ENCODE measurements at regions not wholly inside any gene's neighbourhood (a gene's known extent, or its start where the extent isn't known, plus 50 kb on each side); places are given as distances from the start of the nearest gene placed in this dataset.

DNA sequence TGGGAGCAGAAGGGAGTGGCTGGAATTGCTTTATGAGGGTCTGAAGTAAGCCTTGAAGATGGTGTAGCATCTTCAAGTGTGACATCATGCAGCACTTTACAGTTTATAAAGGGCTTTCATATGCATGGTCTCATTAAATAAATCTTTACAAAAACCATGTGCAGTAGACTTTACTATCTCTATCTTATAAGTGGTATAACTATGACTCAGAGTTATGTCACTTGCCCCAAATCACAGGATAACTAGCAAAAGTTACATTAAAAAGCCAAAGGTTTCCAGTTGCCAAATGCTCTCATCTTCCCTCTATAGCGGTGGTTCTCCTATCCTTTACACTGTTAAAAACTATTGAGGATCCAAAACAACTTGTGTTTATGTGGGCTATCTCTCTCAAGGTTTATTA, 687.7 kb upstream of the MARCKS start:
- no peak for DNase-seq

- no peak for DNase-seq
These were observed 686.7 kb upstream of the MARCKS start for GRCh38 chr6:113170454-113170853.

- no peak for DNase-seq
These were observed 685.3 kb upstream of the MARCKS start for GRCh38 chr6:113171882-113172281.

- no peak for DNase-seq
These were observed 684.6 kb upstream of the MARCKS start for GRCh38 chr6:113172531-113172966.

- DNase-seq, result no peak
These were observed 678.8 kb upstream of the MARCKS start for GRCh38 chr6:113178349-113178748.

GRCh38 chr6:113181164-113181563, 676.0 kb upstream of the MARCKS start:
- DNase-seq, result no peak

DNA sequence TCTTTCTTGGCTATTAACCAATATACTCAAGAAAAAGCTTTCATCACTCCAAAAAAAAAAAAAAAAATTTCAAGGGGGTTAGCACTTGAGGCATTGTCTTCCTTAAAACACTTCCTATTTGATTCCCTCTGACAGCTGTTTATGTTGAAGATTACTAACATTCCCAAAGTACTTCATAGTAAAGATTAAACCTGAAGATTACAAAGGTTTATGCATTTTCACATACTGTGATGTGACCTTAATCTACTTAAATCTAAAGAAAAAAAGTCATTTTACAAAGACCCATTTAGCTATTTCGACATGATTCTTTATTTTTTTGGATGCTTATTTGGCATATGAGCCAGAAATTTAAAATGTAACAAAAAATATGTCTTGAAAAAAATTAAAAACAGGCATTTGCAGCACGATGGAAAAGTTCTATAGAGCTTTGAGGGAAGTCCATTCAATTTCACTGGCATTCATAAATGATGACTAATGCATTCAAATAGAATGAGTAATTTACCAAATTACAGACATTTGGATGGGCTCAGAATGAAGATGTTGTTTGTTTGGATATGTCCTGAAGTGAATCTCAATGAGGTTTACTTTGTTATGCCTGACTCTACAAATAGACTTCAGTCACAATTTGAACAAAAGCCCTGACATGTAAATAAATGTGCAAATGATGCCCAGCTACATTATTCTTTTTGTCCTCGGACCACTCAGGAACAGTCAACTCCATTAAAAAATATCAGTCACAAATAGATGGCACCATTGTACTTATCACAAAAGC, 674.6 kb upstream of the MARCKS start:
- DNase-seq, result no peak

DNA sequence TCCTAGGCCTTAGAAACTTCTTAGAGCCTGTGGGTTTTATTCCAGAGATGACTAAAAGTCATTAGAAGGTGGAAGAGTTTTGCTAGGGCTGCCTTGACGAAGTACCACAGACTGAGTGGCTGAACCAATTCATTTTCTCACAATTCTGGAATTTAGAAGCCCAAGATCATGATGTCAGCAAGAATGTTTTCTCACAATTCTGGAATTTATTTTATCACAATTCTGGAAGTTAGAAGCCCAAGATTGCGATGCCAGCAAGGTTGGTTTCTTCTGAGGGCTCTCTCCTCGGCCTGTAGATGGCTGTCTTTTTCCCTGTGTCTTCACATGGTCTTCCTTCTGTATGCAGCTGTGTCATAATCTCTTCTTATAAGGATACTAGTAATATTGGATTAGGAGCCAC, 672.9 kb upstream of the MARCKS start:
- DNase-seq, result no peak

DNA sequence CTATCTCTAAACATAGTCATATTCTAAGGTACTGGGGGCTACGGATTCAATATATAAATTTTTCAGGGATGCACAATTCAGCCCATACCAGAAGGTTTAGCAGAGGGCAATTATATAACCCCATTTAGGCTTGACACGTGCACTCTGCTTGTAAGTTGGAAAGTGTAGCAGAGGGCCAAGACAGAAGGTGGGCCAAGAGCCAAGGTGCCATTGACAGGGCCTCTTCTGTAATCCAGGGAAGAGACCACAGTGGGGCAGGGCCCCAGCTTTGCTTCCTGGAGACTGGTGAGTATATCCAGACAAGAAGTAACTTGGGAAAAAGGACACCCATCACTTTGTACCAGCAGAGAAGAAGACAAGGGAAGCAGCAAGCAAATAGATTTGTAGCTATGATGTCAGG, 672.4 kb upstream of the MARCKS start:
- DNase-seq, result no peak

- DNase-seq, result no peak
These were observed 671.8 kb upstream of the MARCKS start for GRCh38 chr6:113185299-113185698.

- DNase-seq, result no peak
These were observed 669.5 kb upstream of the MARCKS start for GRCh38 chr6:113187661-113188060.

DNA sequence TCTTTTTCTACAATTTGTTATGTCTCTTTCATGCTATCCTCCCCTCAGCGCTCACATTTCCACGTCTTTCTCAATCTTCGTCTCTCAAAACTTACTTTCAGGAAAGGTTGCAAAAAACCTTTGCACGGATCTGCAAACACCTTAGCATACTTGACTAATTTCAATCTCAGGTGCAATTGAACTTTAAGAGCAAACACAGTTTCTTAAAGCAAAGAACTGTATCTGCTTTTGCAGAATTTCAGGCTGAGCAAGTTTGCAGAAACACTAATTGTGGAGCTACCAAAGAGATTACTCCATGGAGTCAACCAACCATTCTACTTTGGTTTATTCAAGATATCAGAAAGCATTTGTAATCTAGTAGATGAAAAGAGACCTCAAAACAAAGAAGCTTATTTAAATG, 668.2 kb upstream of the MARCKS start:
- DNase-seq, result no peak

- no peak for DNase-seq
These were observed 667.0 kb upstream of the MARCKS start for GRCh38 chr6:113190170-113190569.

GRCh38 chr6:113194090-113194489, 663.1 kb upstream of the MARCKS start:
- no peak for DNase-seq

DNA sequence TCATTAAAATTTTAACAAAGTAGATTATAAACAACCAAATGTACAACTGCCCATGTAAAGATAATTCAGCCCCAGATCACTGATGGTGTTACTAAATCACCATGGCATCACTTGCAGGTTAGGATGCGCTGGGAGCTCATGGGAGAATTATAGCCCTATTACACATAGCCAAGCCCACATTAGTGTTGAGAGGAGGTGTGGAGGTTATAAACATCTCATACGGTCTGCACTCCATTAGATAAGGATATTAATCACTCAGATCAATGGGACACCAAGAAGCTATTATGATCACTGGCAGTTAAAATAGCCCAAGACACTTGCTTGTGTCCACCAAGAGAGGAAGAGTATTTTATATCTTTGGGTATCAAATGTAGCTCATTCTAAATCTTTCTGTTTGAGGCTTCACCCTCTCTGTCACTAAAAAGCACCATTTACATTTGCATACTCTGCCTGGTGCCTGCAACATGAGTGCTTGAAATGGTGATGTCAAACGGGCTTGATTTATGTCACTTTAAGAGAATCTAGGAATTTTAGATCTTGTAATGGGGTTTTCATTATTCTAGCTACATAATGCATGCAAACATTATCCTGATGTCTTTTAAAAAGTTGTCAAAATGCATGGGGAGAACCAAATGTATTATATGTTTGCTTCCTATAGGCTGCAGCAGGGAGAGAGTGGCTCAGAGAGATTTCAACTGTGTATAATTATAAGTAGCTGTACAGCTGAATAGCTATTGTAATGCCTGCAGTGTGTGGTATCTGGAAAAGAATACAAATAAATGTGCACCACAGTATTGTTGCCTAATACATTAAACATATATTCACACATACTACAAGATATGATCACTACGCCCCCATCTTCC, 654.1 kb upstream of the MARCKS start:
- no peak for DNase-seq

DNA sequence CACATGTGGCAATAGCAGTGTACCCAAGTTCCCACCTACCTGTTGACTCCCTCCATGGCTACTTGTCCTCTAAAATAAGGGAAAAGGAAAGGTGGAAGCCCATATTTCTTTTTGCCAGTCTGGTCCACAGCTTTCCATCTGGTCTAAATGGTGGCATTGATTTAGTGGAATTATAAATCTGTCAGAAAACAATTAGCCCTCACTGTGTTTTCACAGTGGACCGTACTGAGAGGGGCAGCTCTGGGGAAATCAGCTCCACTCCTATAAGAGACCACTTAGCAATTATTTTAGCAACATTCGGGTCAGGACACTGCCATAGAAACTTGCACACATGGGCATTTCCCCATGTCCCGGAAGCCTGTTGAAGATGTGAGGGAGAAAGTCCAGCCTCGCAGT, 653.4 kb upstream of the MARCKS start:
- no peak for DNase-seq

GRCh38 chr6:113205553-113205952, 651.6 kb upstream of the MARCKS start:
- no peak for DNase-seq

- DNase-seq, result no peak
These were observed 648.4 kb upstream of the MARCKS start for GRCh38 chr6:113208726-113209125.

DNA sequence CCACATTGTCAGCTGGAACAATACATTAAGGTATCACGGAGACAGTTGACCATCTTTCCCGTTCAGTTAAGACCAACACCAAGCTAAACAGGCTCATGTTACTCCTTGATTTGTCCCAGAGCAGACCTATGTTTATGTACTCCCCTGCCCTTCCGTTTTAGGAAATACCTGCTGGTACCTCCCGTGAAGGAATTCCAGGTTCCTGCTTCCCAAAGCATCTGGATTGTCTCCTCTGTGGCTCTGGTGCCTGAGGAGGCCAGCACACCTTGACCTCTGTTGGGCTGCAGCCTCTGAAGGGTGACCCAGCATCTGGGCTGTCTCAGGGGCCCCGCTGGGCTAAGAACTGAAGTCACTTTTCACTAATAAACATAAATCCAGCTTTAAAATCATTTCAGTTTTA, 647.8 kb upstream of the MARCKS start:
- no peak for DNase-seq

- DNase-seq, result no peak
These were observed 646.0 kb upstream of the MARCKS start for GRCh38 chr6:113211170-113211569.

DNA sequence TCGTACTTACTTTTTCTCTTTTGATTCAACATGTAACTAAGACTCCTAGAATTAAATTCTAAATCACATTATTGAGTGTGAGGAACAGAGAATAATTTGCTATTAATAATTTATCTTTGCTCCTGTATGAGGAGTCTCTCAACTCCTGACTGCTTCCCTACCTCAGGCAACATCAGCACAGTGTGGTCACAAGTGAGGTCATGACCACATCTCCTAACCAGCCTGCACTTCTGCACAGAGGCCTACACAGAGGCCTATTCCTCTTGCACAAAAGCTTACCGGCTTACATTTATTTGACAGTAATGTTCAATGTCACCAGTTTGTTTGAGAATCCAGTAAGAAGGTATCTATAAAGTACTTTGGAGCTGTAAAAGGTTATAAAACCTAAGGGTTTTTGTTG, 637.4 kb upstream of the MARCKS start:
- DNase-seq, result no peak

- DNase-seq, result no peak
These were observed 636.3 kb upstream of the MARCKS start for GRCh38 chr6:113220832-113221231.

DNA sequence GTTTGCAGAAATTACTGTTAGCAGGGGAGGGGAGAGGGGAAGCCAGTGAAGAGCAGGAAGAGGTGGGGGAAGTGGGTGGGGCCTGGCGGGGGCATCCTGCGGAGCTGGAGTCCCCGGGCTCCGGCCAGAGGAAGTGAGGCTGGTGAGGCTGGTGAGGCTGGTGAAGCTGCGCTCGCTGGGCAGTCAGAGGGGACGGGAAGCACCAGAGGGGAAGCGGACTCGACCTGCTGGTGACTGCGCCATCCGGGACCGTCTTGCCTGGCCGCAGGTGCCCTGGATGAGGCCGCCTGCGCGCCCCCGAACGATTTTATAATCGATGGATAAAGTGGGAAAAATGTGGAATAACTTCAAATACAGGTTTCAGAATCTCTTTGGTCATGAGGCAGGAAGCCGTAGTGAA, 635.3 kb upstream of the MARCKS start:
- no peak for DNase-seq

- no peak for DNase-seq
These were observed 611.0 kb upstream of the MARCKS start for GRCh38 chr6:113246186-113246585.

All from inflammatory macrophage (primary cell).